Parathyroid adenoma (tissue), 2 donors: ENCODE measurements at regions not wholly inside any gene's neighbourhood (a gene's known extent, or its start where the extent isn't known, plus 50 kb on each side); places are given as distances from the start of the nearest gene placed in this dataset.

Experiments
- H2AFZ ChIP-seq: fragments of 300-600 bp; sonication (generic); one replicate; pipeline ENCODE4 v1.7.0; 2017; ENCODE audit warnings: antibody characterized with exemption, mild to moderate bottlenecking
- H3K27ac ChIP-seq: fragments of 300-600 bp; sonication (generic); one replicate; pipeline ENCODE4 v1.7.0; 2017
- H3K27me3 ChIP-seq: fragments of 300-600 bp; sonication (generic); one replicate; pipeline ENCODE4 v1.7.0; 2017; ENCODE audit warnings: low read length; ENCODE audit not compliant: control insufficient read depth, insufficient read depth
- H3K36me3 ChIP-seq: fragments of 300-600 bp; sonication (generic); one replicate; pipeline ENCODE4 v1.7.0; 2017; ENCODE audit warnings: low read length; ENCODE audit not compliant: control insufficient read depth, insufficient read depth
- H3K4me1 ChIP-seq: fragments of 300-600 bp; sonication (generic); one replicate; pipeline ENCODE4 v1.7.0; 2017; ENCODE audit warnings: control low read depth
- H3K4me2 ChIP-seq: fragments of 300-600 bp; sonication (generic); one replicate; pipeline ENCODE4 v1.7.0; 2017; ENCODE audit warnings: low read length
- H3K4me3 ChIP-seq: fragments of 300-600 bp; sonication (generic); one replicate; pipeline ENCODE4 v1.7.0; 2017; ENCODE audit warnings: low read depth, low read length
- H3K79me2 ChIP-seq: fragments of 300-600 bp; sonication (generic); one replicate; pipeline ENCODE4 v1.7.0; 2017; ENCODE audit warnings: control low read depth
- H3K9ac ChIP-seq: fragments of 300-600 bp; sonication (generic); one replicate; pipeline ENCODE4 v1.7.0; 2017; ENCODE audit warnings: mild to moderate bottlenecking
- H3K9me3 ChIP-seq: fragments of 300-600 bp; sonication (generic); one replicate; pipeline ENCODE4 v1.7.0; 2017; ENCODE audit warnings: low read length; ENCODE audit not compliant: control insufficient read depth
- CTCF ChIP-seq: fragments of 300-600 bp; sonication (generic); IDR thresholded peaks from one replicate; pipeline ENCODE4 v1.7.0; 2017; ENCODE audit warnings: antibody characterized with exemption, mild to moderate bottlenecking
- donor health status: primary hyperparathyroidism.

- TF ChIP-seq CTCF: no peak
- H2AFZ ChIP-seq: no peak overlapping the region
- H3K4me3 ChIP-seq: no peak overlapping the region
- H3K9me3 ChIP-seq: no peaks in the 10 kb centered on the region
- no peaks in the 10 kb centered on the region for H3K36me3 ChIP-seq
- H3K27ac ChIP-seq: no peak overlapping the region
- H3K4me1 ChIP-seq: no peaks in the 10 kb centered on the region
- H3K79me2 ChIP-seq: no peaks in the 10 kb centered on the region
- no peak overlapping the region for H3K4me2 ChIP-seq
- no peaks in the 10 kb centered on the region for H3K27me3 ChIP-seq
- no peak overlapping the region for H3K9ac ChIP-seq
These were observed 455.4 kb downstream of the EBF1 start for GRCh38 chr5:158644301-158644700.

- Histone ChIP-seq H3K9me3 (no peaks in the 10 kb centered on the region), H3K79me2 (no peaks in the 10 kb centered on the region), H3K4me2 (no peak overlapping the region), H3K9ac (no peak overlapping the region), H3K27me3 (no peaks in the 10 kb centered on the region), H3K27ac (no peak overlapping the region), H2AFZ (no peak overlapping the region), H3K4me1 (no peaks in the 10 kb centered on the region), H3K4me3 (no peak overlapping the region), H3K36me3 (no peaks in the 10 kb centered on the region)
- no peak for TF ChIP-seq CTCF
These were observed 455.9 kb downstream of the EBF1 start for GRCh38 chr5:158643840-158644239.

GRCh38 chr5:158642879-158643278 is 456.8 kb downstream of the EBF1 start:
- Histone ChIP-seq H3K27ac (no peak overlapping the region), H3K4me3 (no peak overlapping the region), H3K4me1 (no peaks in the 10 kb centered on the region), H3K79me2 (no peaks in the 10 kb centered on the region), H3K4me2 (no peak overlapping the region), H2AFZ (no peak overlapping the region), H3K27me3 (no peaks in the 10 kb centered on the region), H3K36me3 (no peaks in the 10 kb centered on the region), H3K9ac (no peak overlapping the region), H3K9me3 (no peaks in the 10 kb centered on the region)
- TF ChIP-seq CTCF: no peak

GRCh38 chr5:158641016-158641415 is 458.7 kb downstream of the EBF1 start:
- Histone ChIP-seq H3K4me1 (no peaks in the 10 kb centered on the region), H3K4me3 (no peak overlapping the region), H3K9ac (no peak overlapping the region), H3K27me3 (no peaks in the 10 kb centered on the region), H3K4me2 (no peak overlapping the region), H3K9me3 (no peaks in the 10 kb centered on the region), H3K36me3 (no peaks in the 10 kb centered on the region), H3K27ac (no peak overlapping the region), H3K79me2 (no peaks in the 10 kb centered on the region), H2AFZ (no peak overlapping the region)
- TF ChIP-seq CTCF: no peak

GRCh38 chr5:158640593-158640980 is 459.1 kb downstream of the EBF1 start:
- H2AFZ ChIP-seq: no peak overlapping the region
- no peaks in the 10 kb centered on the region for H3K4me1 ChIP-seq
- no peaks in the 10 kb centered on the region for H3K79me2 ChIP-seq
- H3K4me2 ChIP-seq: no peak overlapping the region
- H3K27me3 ChIP-seq: no peaks in the 10 kb centered on the region
- H3K9ac ChIP-seq: no peak overlapping the region
- H3K9me3 ChIP-seq: no peaks in the 10 kb centered on the region
- H3K4me3 ChIP-seq: no peak overlapping the region
- no peak for TF ChIP-seq CTCF
- H3K36me3 ChIP-seq: no peaks in the 10 kb centered on the region
- no peak overlapping the region for H3K27ac ChIP-seq
